Liver (tissue), 7 donors: ENCODE measurements at regions not wholly inside any gene's neighbourhood (a gene's known extent, or its start where the extent isn't known, plus 50 kb on each side); places are given as distances from the start of the nearest gene placed in this dataset.

Experiments
- DNase-seq: peaks from one replicate; pipeline ENCODE4 v3.0.0-alpha.2; 2017; ENCODE audit warnings: low spot score
- H3K27ac ChIP-seq, 2 donors: one replicate each; pipeline ENCODE4 v1.7.0; 2013; ENCODE audit warnings: inconsistent platforms in 2 of 2, low read length in 2 of 2, control low read depth in 1 of 2, low read depth in 1 of 2, mild to moderate bottlenecking in 1 of 2
- H3K27me3 ChIP-seq, 4 donors: one replicate each; pipeline versions ENCODE4 v1.6.1 to v1.7.0; 2013; ENCODE audit warnings: low read length in 3 of 4, inconsistent platforms in 1 of 4, mild to moderate bottlenecking in 1 of 4, moderate library complexity in 1 of 4; ENCODE audit not compliant: control insufficient read depth in 4 of 4, insufficient read depth in 4 of 4
- H3K36me3 ChIP-seq, 4 donors: one replicate each; pipeline versions ENCODE4 v1.6.1 to v1.7.0; 2013; ENCODE audit warnings: low read length in 3 of 4, mild to moderate bottlenecking in 3 of 4, low read depth in 1 of 4, moderate library complexity in 1 of 4; ENCODE audit not compliant: control insufficient read depth in 4 of 4, insufficient read depth in 3 of 4
- H3K4me1 ChIP-seq, 4 donors: one replicate each; pipeline versions ENCODE4 v1.6.1 to v1.7.0; 2013; ENCODE audit warnings: low read length in 3 of 4, mild to moderate bottlenecking in 3 of 4, moderate library complexity in 1 of 4; ENCODE audit not compliant: control insufficient read depth in 4 of 4, insufficient read depth in 4 of 4
- H3K4me3 ChIP-seq, 3 donors: one replicate each; pipeline versions ENCODE4 v1.6.1 to v1.7.0; 2013; ENCODE audit warnings: low read length in 3 of 3, control low read depth in 1 of 3, low read depth in 1 of 3, mild to moderate bottlenecking in 1 of 3
- H3K9ac ChIP-seq, 2 donors: one replicate each; pipeline ENCODE4 v1.7.0; 2013; ENCODE audit warnings: low read length in 2 of 2, mild to moderate bottlenecking in 2 of 2, moderate library complexity in 2 of 2, control low read depth in 1 of 2, low read depth in 1 of 2
- H3K9me3 ChIP-seq, 4 donors: one replicate each; pipeline versions ENCODE4 v1.6.1 to v1.7.0; 2013; ENCODE audit warnings: low read length in 3 of 4; ENCODE audit not compliant: control insufficient read depth in 4 of 4
- ATF3 ChIP-seq: IDR thresholded peaks from 2 replicates; pipeline ENCODE4 v1.6.1; 2016; ENCODE audit warnings: antibody characterized with exemption
- EGR1 ChIP-seq, 2 donors: IDR thresholded peaks; 2 replicates each; pipeline ENCODE4 v1.6.1; 2016 to 2018; ENCODE audit warnings: antibody characterized with exemption in 2 of 2, low read depth in 2 of 2
- FOXA1 ChIP-seq: IDR thresholded peaks from 2 replicates; pipeline ENCODE4 v1.6.1; 2016; ENCODE audit warnings: antibody characterized with exemption
- FOXA2 ChIP-seq: IDR thresholded peaks from 2 replicates; pipeline ENCODE4 v1.6.1; 2016; ENCODE audit warnings: antibody characterized with exemption
- GABPA ChIP-seq, 2 donors: IDR thresholded peaks in 1 of 2; conservative IDR thresholded peaks in 1 of 2; 2 replicates each; pipeline ENCODE4 v1.6.1; 2016; ENCODE audit warnings: antibody characterized with exemption in 2 of 2, mild to moderate bottlenecking in 1 of 2, moderate library complexity in 1 of 2
- HNF4A ChIP-seq, 2 donors: conservative IDR thresholded peaks; 2 replicates each; pipeline ENCODE4 v1.6.1; 2016; ENCODE audit warnings: antibody characterized with exemption in 2 of 2, mild to moderate bottlenecking in 2 of 2
- HNF4G ChIP-seq: IDR thresholded peaks from 2 replicates; pipeline ENCODE4 v1.6.1; 2016; ENCODE audit warnings: antibody characterized with exemption
- NR2F2 ChIP-seq: IDR thresholded peaks from 2 replicates; pipeline ENCODE4 v1.6.1; 2016; ENCODE audit warnings: antibody characterized with exemption
- RAD21 ChIP-seq, 2 donors: IDR thresholded peaks; 2 replicates each; pipeline ENCODE4 v1.6.1; 2016; ENCODE audit warnings: antibody characterized with exemption in 2 of 2, mild to moderate bottlenecking in 2 of 2
- REST ChIP-seq: IDR thresholded peaks from 2 replicates; pipeline ENCODE4 v1.6.1; 2016; ENCODE audit warnings: antibody characterized with exemption, mild to moderate bottlenecking
- RXRA ChIP-seq, 2 donors: IDR thresholded peaks; 2 replicates each; pipeline ENCODE4 v1.6.1; 2017 to 2018; ENCODE audit warnings: antibody characterized with exemption in 2 of 2, mild to moderate bottlenecking in 1 of 2
- SP1 ChIP-seq: IDR thresholded peaks from 2 replicates; pipeline ENCODE4 v1.6.1; 2018; ENCODE audit warnings: antibody characterized with exemption, mild to moderate bottlenecking
- YY1 ChIP-seq: IDR thresholded peaks from 2 replicates; pipeline ENCODE4 v1.6.1; 2016; ENCODE audit warnings: antibody characterized with exemption, mild to moderate bottlenecking
- WGBS: extraction: QIAGEN DNeasy Blood & Tissue Kit; methylation state at CpG from one replicate; pipeline ENCODE4 v1.1.7; 2013; 5-methylcytosine and 5-hydroxymethylcytosine counted together
- TF ChIP-seq, protein P1 (sequence below): IDR thresholded peaks from 2 replicates; pipeline ENCODE4 v1.6.1; 2016; ENCODE audit warnings: antibody characterized with exemption
- donor health status: healthy.
- donor health status: healthy.
- donor health status: healthy.
- donor health status: healthy.

- TF ChIP-seq FOXA1: no peak
- TF ChIP-seq RAD21 (IDR thresholded peaks at IDR 0.05): peak in 1 of 2 donors; percentile 12
- no peak for TF ChIP-seq FOXA2
- peak; percentile 72 for TF ChIP-seq NR2F2
- no peak for TF ChIP-seq ATF3
- no peak for TF ChIP-seq RXRA (IDR thresholded peaks at IDR 0.05)
- no peak overlapping the region for H3K9ac ChIP-seq
- no peak overlapping the region for H3K4me3 ChIP-seq
- H3K27ac ChIP-seq: no peak overlapping the region
- H3K36me3 ChIP-seq: no peaks in the 10 kb centered on the region
- WGBS: 30% methylated on average over 4 of the region's 4 CpGs
- no peaks in the 10 kb centered on the region for H3K9me3 ChIP-seq
- H3K27me3 ChIP-seq: no peaks in the 10 kb centered on the region
- no peak for DNase-seq
- H3K4me1 ChIP-seq: no peaks in the 10 kb centered on the region
Observed at GRCh38 chr15:95129574-95129973, 898.2 kb downstream of the MCTP2 start.

DNA sequence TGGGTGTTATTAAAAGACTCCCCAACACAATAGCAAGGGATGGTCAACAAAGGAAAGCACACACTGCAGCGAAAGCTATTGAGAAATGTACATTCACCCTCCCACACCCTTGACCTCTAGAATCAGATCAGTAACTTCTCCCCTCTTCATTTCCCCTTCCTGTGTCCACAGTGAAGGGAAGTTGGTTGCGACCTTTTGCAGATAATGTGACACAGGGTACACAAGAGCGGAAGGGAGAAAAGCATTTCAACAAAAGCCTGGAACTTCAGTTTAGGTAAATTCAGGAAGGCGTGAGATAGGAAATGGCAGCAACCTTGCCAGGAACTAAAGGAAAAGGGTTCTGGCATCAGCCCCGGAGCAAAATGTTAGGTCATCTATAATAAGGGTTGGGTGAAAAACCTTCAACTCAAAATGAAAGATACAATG is 899.8 kb downstream of the MCTP2 start:
- Histone ChIP-seq H3K4me3 (no peak overlapping the region), H3K27ac (no peak overlapping the region)

GRCh38 chr15:95132774-95133173 is 901.4 kb downstream of the MCTP2 start:
- DNase-seq: no peak

More for the DNA sequence above, 899.8 kb downstream of the MCTP2 start:
- H3K27me3 ChIP-seq: no peaks in the 10 kb centered on the region
- no peak for DNase-seq
- no peak overlapping the region for H3K9ac ChIP-seq
- peak; percentile 100 for TF ChIP-seq NR2F2
- TF ChIP-seq, protein P1, sequence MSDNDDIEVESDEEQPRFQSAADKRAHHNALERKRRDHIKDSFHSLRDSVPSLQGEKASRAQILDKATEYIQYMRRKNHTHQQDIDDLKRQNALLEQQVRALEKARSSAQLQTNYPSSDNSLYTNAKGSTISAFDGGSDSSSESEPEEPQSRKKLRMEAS: peak; percentile 80
- no peak for TF ChIP-seq HNF4A (conservative IDR thresholded peaks at IDR 0.05)
- TF ChIP-seq SP1: peak; percentile 8
- TF ChIP-seq RAD21 (IDR thresholded peaks at IDR 0.05): peak; percentile 16 to 25
- TF ChIP-seq RXRA (IDR thresholded peaks at IDR 0.05): peak; percentile 5 to 25
- TF ChIP-seq HNF4G: no peak
- TF ChIP-seq FOXA1: no peak
- no peak for TF ChIP-seq YY1
- TF ChIP-seq REST: no peak
- peak in 1 of 2 donors; percentile 51 for TF ChIP-seq EGR1 (IDR thresholded peaks at IDR 0.05; ENCODE audit: low read depth in 2 of 2)
- H3K4me1 ChIP-seq: no peaks in the 10 kb centered on the region
- 22% methylated on average over 5 of the region's 5 CpGs for WGBS
- no peaks in the 10 kb centered on the region for H3K36me3 ChIP-seq
- no peaks in the 10 kb centered on the region for H3K9me3 ChIP-seq

More at GRCh38 chr15:95132774-95133173, 901.4 kb downstream of the MCTP2 start:
- Histone ChIP-seq H3K27me3 (no peaks in the 10 kb centered on the region), H3K9ac (no peak overlapping the region), H3K9me3 (no peaks in the 10 kb centered on the region), H3K4me1 (no peaks in the 10 kb centered on the region), H3K4me3 (no peak overlapping the region), H3K36me3 (no peaks in the 10 kb centered on the region), H3K27ac (no peak overlapping the region)
- 93% methylated on average over 1 of the region's 1 CpG for WGBS
- TF ChIP-seq GABPA (IDR thresholded peaks at IDR 0.05 in 1 of 2, conservative IDR thresholded peaks at IDR 0.05 in 1 of 2): no peak
